ENCODE measurements at regions not wholly inside any gene's neighbourhood (a gene's known extent, or its start where the extent isn't known, plus 50 kb on each side); places are given as distances from the start of the nearest gene placed in this dataset.

- DNase-seq (ENCODE audit: low spot score in 2 of 2, unreplicated experiment in 2 of 2) = no peak
- no peak for TF ChIP-seq CTCF (IDR thresholded peaks at IDR 0.05; ENCODE audit: unreplicated experiment)
- no peaks in the 10 kb centered on the region for H3K36me3 Mint-ChIP-seq
Measured at GRCh38 chr17:71878998-71879397, 241.8 kb upstream of the SOX9 start.

GRCh38 chr17:71881041-71881440 lies 239.8 kb upstream of the SOX9 start:
- H3K36me3 Mint-ChIP-seq = no peaks in the 10 kb centered on the region
- peaks cover 14% of the 10 kb centered on the region for H3K27me3 Mint-ChIP-seq (ENCODE audit: low read depth)
- TF ChIP-seq CTCF (IDR thresholded peaks at IDR 0.05; ENCODE audit: unreplicated experiment) = no peak
- no peak overlapping the region for H3K27ac Mint-ChIP-seq
- DNase-seq (ENCODE audit: low spot score in 2 of 2, unreplicated experiment in 2 of 2) = no peak
- H3K9me3 Mint-ChIP-seq = peaks cover 6% of the 10 kb centered on the region
- H3K4me3 Mint-ChIP-seq = no peak overlapping the region
- H3K4me1 Mint-ChIP-seq = no peaks in the 10 kb centered on the region

More at GRCh38 chr17:71878998-71879397, 241.8 kb upstream of the SOX9 start:
- Mint-ChIP-seq H3K4me1 (no peaks in the 10 kb centered on the region), H3K9me3 (peaks cover 14% of the 10 kb centered on the region), H3K27me3 (ENCODE audit: low read depth) (peaks cover 10% of the 10 kb centered on the region), H3K4me3 (no peak overlapping the region), H3K27ac (no peak overlapping the region)

DNA sequence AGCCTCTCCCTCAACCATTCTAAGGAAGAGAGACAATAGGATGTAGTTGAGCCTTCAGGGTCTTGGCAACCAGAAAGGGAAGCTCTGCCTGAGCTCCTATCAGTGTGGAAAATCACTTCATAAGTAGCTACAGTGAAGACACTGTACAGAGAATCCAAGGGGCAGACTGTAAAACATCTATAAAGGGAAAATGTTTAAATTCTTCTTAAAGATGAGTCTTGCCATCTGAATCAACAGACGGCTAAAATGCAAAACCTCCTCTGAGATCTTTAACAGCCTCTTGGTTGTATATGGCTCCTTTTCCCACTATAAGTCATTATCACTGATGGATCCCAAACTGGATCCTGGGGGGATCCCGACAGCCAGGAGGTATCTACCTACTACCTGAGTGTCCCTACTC lies 239.2 kb upstream of the SOX9 start:
- Mint-ChIP-seq H3K4me3 (no peak overlapping the region), H3K9me3 (peaks cover 6% of the 10 kb centered on the region), H3K27me3 (ENCODE audit: low read depth) (peaks cover 14% of the 10 kb centered on the region), H3K27ac (no peak overlapping the region), H3K36me3 (no peaks in the 10 kb centered on the region), H3K4me1 (no peaks in the 10 kb centered on the region)
- DNase-seq (ENCODE audit: low spot score in 2 of 2, unreplicated experiment in 2 of 2) = no peak
- no peak for TF ChIP-seq CTCF (IDR thresholded peaks at IDR 0.05; ENCODE audit: unreplicated experiment)

DNA sequence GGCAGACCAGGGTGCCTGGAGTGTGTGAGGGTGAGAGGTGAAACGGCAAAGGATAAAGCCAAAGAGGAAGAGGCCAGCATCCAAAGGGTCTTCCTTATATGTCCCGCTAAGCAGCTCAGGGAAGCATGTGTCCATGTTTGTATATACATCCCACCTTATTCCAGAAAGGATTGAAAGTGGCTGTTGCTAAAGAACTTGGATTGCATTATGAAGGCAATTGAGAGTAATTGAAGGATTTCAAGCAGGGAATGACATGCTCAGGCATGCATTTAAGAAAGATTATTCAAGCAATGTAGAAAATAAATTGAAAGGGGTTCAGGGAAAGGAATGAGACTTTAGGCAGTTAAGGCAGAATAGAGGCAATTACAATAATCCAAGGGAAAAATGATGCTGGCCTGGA lies 237.6 kb upstream of the SOX9 start:
- no peaks in the 10 kb centered on the region for H3K4me1 Mint-ChIP-seq
- no peak overlapping the region for H3K27ac Mint-ChIP-seq
- H3K4me3 Mint-ChIP-seq = no peak overlapping the region
- H3K27me3 Mint-ChIP-seq (ENCODE audit: low read depth) = peaks cover 12% of the 10 kb centered on the region
- no peak for DNase-seq (ENCODE audit: low spot score in 2 of 2, unreplicated experiment in 2 of 2)
- no peaks in the 10 kb centered on the region for H3K36me3 Mint-ChIP-seq
- peaks cover 6% of the 10 kb centered on the region for H3K9me3 Mint-ChIP-seq
- TF ChIP-seq CTCF (IDR thresholded peaks at IDR 0.05; ENCODE audit: unreplicated experiment) = no peak

DNA sequence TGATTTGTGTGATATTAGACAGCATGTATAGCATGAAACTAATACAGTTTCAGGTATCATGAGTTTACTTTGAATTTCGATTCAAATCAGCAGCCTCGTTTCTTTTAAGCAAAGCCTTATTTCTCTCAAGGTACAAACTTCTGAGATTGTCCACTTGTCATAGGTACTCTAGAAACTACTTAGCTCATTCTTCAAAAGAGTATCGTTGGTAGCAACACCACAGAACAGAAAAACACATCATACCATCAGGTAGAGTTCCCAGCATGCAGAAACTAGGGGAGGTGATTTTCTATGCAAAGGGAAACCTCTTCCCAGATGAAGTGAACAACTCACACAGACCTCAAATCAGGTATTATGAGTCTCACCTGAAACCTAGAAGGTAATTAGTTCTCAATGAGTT lies 237.0 kb upstream of the SOX9 start:
- DNase-seq (ENCODE audit: low spot score in 2 of 2, unreplicated experiment in 2 of 2) = no peak
- Mint-ChIP-seq H3K4me3 (no peak overlapping the region), H3K4me1 (no peaks in the 10 kb centered on the region), H3K36me3 (no peaks in the 10 kb centered on the region), H3K27me3 (ENCODE audit: low read depth) (peaks cover 12% of the 10 kb centered on the region), H3K27ac (no peak overlapping the region), H3K9me3 (peaks cover 6% of the 10 kb centered on the region)
- no peak for TF ChIP-seq CTCF (IDR thresholded peaks at IDR 0.05; ENCODE audit: unreplicated experiment)

DNA sequence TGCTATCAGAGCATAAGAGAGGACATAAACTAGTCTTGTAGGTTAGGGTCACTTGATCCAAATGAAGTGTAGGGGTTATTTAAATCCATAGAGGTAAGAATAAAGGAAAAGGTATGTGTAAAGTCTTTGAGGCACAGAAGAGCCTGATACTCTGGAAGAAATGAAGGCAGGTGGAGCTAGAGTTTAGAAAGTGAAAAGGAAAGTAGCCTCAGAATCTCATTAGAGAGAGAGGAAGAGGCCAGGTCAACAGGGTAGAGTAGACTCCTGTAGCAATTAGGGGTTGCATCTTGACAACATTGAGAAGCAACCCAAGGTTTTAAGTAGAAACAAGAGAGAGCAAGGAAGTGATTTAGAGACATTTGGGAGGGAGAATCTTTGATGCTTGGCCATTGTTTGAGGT lies 235.2 kb upstream of the SOX9 start:
- DNase-seq (ENCODE audit: low spot score in 2 of 2, unreplicated experiment in 2 of 2) = no peak
- H3K4me3 Mint-ChIP-seq = no peak overlapping the region
- no peaks in the 10 kb centered on the region for H3K9me3 Mint-ChIP-seq
- H3K27ac Mint-ChIP-seq = no peak overlapping the region
- no peaks in the 10 kb centered on the region for H3K4me1 Mint-ChIP-seq
- peaks cover 17% of the 10 kb centered on the region for H3K27me3 Mint-ChIP-seq (ENCODE audit: low read depth)
- no peaks in the 10 kb centered on the region for H3K36me3 Mint-ChIP-seq
- no peak for TF ChIP-seq CTCF (IDR thresholded peaks at IDR 0.05; ENCODE audit: unreplicated experiment)
